Activated B cell treated with CpG ODN at 0.5 μM for 24 hours (primary cell): ENCODE measurements at regions not wholly inside any gene's neighbourhood (a gene's known extent, or its start where the extent isn't known, plus 50 kb on each side); places are given as distances from the start of the nearest gene placed in this dataset.

ENCODE experiments used
- ATAC-seq: fragments of 200-7000 bp; cut with Tn5 transposase; one replicate; pipeline ENCODE4 v1.10.0; 2021; ENCODE audit warnings: low read depth, mild to moderate bottlenecking, moderate library complexity
- CTCF ChIA-PET: fragments of 350-600 bp; sonication (Branson Sonifier 250); formaldehyde crosslinking; loops from one replicate; lab custom pipeline; 2021; ENCODE audit warnings: antibody characterized with exemption; lab: Charles Lee
- POLR2A ChIA-PET: fragments of 350-600 bp; sonication (Branson Sonifier 250); formaldehyde crosslinking; loops from one replicate; lab custom pipeline; 2021; ENCODE audit warnings: antibody characterized with exemption; lab: Charles Lee
- DNase-seq: peaks from one replicate; pipeline ENCODE4 v3.0.0; 2022
- H3K27ac Mint-ChIP-seq: one replicate; pipeline ENCODE4 v1.8.0; 2020; ENCODE audit warnings: mixed read lengths
- H3K27me3 Mint-ChIP-seq: one replicate; pipeline ENCODE4 v1.8.0; 2021; ENCODE audit warnings: mixed read lengths
- H3K36me3 Mint-ChIP-seq: one replicate; pipeline ENCODE4 v1.8.0; 2021; ENCODE audit warnings: low read depth, mixed read lengths
- H3K4me1 Mint-ChIP-seq: one replicate; pipeline ENCODE4 v1.8.0; 2021; ENCODE audit warnings: mixed read lengths
- H3K4me3 Mint-ChIP-seq: one replicate; pipeline ENCODE4 v1.8.0; 2020; ENCODE audit warnings: mild to moderate bottlenecking, mixed read lengths
- H3K9me3 Mint-ChIP-seq: one replicate; pipeline ENCODE4 v1.8.0; 2020; ENCODE audit warnings: mixed read lengths
- intact Hi-C: fragments of 100-400 bp; cut with micrococcal nuclease; formaldehyde crosslinking; loops from one replicate; pipeline ENCODE4 v1.15.1; 2024
- TF ChIP-seq, protein P1 (sequence below): fragments of 200-600 bp; IDR thresholded peaks from one replicate; pipeline ENCODE4 v1.8.0; 2022; ENCODE audit warnings: antibody characterized with exemption, mild to moderate bottlenecking

DNA sequence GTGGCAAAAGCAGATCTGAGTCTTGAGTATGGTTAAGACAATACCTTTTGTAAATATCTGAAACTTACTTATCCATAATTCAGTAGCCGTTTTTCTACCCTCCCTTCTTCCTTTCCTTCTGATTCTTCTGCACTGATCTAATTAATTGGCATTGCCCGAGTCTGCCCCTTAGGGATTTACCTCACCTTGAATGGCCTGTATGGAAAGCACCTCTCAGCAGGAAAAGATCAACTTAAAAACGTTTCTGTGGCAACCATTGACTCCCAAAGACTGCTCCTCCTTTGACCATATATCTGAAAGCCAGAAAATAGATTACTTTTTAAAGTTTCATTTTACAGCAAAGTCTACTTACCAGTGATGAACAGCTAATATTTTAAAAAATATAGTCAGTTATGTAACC, 496.5 kb upstream of the LCORL start:
- no peaks in the 10 kb centered on the region for H3K4me1 Mint-ChIP-seq
- intact Hi-C loops: no loop called here
- no peak overlapping the region for H3K4me3 Mint-ChIP-seq
- ChIA-PET POLR2A (no interaction called here), CTCF (no interaction called here)
- H3K9me3 Mint-ChIP-seq: no peaks in the 10 kb centered on the region
- DNase-seq (no peak), ATAC-seq (no peak)
- no peaks in the 10 kb centered on the region for H3K36me3 Mint-ChIP-seq
- TF ChIP-seq, protein P1, sequence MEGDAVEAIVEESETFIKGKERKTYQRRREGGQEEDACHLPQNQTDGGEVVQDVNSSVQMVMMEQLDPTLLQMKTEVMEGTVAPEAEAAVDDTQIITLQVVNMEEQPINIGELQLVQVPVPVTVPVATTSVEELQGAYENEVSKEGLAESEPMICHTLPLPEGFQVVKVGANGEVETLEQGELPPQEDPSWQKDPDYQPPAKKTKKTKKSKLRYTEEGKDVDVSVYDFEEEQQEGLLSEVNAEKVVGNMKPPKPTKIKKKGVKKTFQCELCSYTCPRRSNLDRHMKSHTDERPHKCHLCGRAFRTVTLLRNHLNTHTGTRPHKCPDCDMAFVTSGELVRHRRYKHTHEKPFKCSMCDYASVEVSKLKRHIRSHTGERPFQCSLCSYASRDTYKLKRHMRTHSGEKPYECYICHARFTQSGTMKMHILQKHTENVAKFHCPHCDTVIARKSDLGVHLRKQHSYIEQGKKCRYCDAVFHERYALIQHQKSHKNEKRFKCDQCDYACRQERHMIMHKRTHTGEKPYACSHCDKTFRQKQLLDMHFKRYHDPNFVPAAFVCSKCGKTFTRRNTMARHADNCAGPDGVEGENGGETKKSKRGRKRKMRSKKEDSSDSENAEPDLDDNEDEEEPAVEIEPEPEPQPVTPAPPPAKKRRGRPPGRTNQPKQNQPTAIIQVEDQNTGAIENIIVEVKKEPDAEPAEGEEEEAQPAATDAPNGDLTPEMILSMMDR: no peak
- H3K27me3 Mint-ChIP-seq: no peaks in the 10 kb centered on the region
- no peak overlapping the region for H3K27ac Mint-ChIP-seq

DNA sequence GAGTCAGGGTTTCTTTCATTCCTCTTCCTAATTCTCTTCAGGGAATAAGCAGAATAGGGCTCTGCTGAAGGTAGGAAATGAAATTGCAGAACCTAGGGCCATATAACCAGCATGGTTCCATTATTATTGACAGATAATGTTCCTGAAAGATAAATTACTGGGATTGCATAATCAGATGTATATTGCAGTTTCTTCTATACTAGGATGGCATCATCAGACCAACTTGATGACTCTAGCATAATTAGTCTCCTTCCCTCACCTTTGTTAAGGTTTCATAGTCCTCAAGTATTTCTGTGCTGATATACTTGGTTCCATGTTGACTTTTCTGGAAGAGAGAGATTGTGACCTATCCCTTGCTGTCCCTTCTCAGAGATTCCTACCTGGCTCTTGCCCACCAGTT, 492.3 kb upstream of the LCORL start:
- H3K4me3 Mint-ChIP-seq: no peak overlapping the region
- no peaks in the 10 kb centered on the region for H3K27me3 Mint-ChIP-seq
- H3K9me3 Mint-ChIP-seq: no peaks in the 10 kb centered on the region
- TF ChIP-seq, protein P1: no peak
- no peak overlapping the region for H3K27ac Mint-ChIP-seq
- intact Hi-C loops: no loop called here
- no peak for ATAC-seq
- DNase-seq: no peak
- CTCF ChIA-PET: no interaction called here
- POLR2A ChIA-PET: no interaction called here
- H3K36me3 Mint-ChIP-seq: no peaks in the 10 kb centered on the region
- H3K4me1 Mint-ChIP-seq: no peaks in the 10 kb centered on the region

DNA sequence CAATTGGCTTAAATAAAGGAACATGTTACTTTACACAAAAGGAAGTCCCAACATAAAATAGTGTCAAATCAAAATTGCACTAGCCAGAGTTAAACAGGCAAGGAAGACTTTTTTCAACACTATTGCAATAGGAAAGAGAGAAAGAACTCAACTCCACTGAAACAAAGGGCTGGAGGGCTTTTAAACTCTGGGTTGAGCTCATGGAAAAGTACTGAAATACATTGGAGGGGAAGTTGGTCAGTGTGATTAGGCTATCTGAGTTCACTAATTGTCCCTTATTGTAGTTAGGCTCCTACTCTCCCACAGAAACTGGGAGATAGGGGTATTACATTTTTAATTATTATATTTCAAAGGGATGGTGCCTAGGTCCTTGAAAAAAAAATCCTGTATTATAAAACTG, 491.2 kb upstream of the LCORL start:
- POLR2A ChIA-PET: no interaction called here
- no peaks in the 10 kb centered on the region for H3K36me3 Mint-ChIP-seq

DNA sequence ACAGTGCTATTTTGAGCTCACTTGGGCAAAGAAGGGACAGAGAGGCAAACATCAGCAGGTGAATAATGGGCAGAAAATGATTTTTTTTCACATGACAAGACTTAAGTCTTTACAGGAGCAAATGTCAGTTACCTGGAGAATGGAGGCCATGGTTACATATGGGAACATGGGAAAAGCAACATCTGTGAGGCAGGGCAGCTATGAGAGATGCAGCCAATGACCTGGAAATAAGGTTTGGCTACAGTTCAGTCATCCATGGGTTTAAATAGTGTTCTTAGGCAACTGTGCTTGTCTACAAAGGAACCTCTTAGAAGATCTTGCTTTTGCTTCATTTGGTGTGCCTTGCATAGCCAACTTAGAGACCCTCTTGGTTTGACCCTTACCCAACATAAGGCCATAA, 490.2 kb upstream of the LCORL start:
- Mint-ChIP-seq H3K27ac (no peak overlapping the region), H3K27me3 (no peaks in the 10 kb centered on the region), H3K4me1 (no peaks in the 10 kb centered on the region), H3K9me3 (no peaks in the 10 kb centered on the region), H3K4me3 (no peak overlapping the region), H3K36me3 (no peaks in the 10 kb centered on the region)
- CTCF ChIA-PET: no interaction called here
- DNase-seq (no peak), ATAC-seq (no peak)
- TF ChIP-seq, protein P1: no peak
- intact Hi-C loops: no loop called here
- POLR2A ChIA-PET: no interaction called here

More for the DNA sequence above, 491.2 kb upstream of the LCORL start:
- Mint-ChIP-seq H3K27ac (no peak overlapping the region), H3K27me3 (no peaks in the 10 kb centered on the region), H3K4me3 (no peak overlapping the region), H3K9me3 (no peaks in the 10 kb centered on the region), H3K4me1 (no peaks in the 10 kb centered on the region)
- ATAC-seq (no peak), DNase-seq (no peak)
- TF ChIP-seq, protein P1: no peak
- CTCF ChIA-PET: no interaction called here
- intact Hi-C loops: no loop called here

DNA sequence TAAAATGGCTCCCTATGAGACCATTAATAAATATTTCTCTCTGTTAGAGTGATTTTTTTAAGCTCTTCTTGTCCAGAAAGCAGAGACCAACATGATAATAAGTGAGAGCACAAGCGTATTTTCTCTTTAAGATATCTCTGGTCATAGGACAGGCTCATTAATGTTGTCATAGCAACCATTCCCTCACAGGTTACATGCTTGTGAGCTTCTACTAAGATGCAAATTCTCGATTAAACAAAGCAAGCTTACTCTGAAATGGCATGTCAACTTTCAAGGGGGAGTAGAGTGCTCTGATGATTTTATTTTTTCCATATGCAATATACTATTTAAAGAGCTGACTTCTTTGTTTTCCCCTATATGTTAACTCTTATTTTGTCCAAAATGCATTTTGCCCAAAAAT, 487.2 kb upstream of the LCORL start:
- CTCF ChIA-PET: no interaction called here
- intact Hi-C loops: no loop called here
- POLR2A ChIA-PET: no interaction called here
- Mint-ChIP-seq H3K36me3 (no peaks in the 10 kb centered on the region), H3K27ac (no peak overlapping the region), H3K4me1 (no peaks in the 10 kb centered on the region), H3K9me3 (no peaks in the 10 kb centered on the region), H3K27me3 (no peaks in the 10 kb centered on the region), H3K4me3 (no peak overlapping the region)
- ATAC-seq (no peak), DNase-seq (no peak)
- TF ChIP-seq, protein P1: no peak
